Upper lobe of right lung (tissue), 1 donor: ENCODE measurements at regions not wholly inside any gene's neighbourhood (a gene's known extent, or its start where the extent isn't known, plus 50 kb on each side); places are given as distances from the start of the nearest gene placed in this dataset.

Experiments
- ATAC-seq: fragments of 200-7000 bp; cut with Tn5 transposase; one replicate; pipeline ENCODE4 v1.9.1; 2020; ENCODE audit warnings: mild to moderate bottlenecking, moderate library complexity
- DNase-seq: peaks from one replicate; pipeline ENCODE4 v3.0.0-alpha.2; 2020
- H3K27ac ChIP-seq: fragments of 200-600 bp; one replicate; pipeline ENCODE4 v1.8.0; 2022
- H3K27me3 ChIP-seq: fragments of 200-600 bp; one replicate; pipeline ENCODE4 v1.8.0; 2022; ENCODE audit warnings: mild to moderate bottlenecking
- H3K36me3 ChIP-seq: fragments of 200-600 bp; one replicate; pipeline ENCODE4 v1.8.0; 2022
- H3K4me1 ChIP-seq: fragments of 200-600 bp; one replicate; pipeline ENCODE4 v1.8.0; 2022
- H3K4me3 ChIP-seq: fragments of 200-600 bp; one replicate; pipeline ENCODE4 v1.8.0; 2022; ENCODE audit warnings: mild to moderate bottlenecking
- H3K9me3 ChIP-seq: fragments of 200-600 bp; one replicate; pipeline ENCODE4 v1.8.0; 2022
- intact Hi-C: fragments of 100-400 bp; cut with DNase I; formaldehyde crosslinking; loops from one replicate; pipeline ENCODE4 v1.11.0; 2022
- TF ChIP-seq, protein P1 (sequence below): fragments of 200-600 bp; IDR thresholded peaks from one replicate; pipeline ENCODE4 v1.8.0; 2022; ENCODE audit warnings: antibody characterized with exemption
- donor health status: DM: no; HTN: yes; CAD: no; lungs with severe emphysema.

DNA sequence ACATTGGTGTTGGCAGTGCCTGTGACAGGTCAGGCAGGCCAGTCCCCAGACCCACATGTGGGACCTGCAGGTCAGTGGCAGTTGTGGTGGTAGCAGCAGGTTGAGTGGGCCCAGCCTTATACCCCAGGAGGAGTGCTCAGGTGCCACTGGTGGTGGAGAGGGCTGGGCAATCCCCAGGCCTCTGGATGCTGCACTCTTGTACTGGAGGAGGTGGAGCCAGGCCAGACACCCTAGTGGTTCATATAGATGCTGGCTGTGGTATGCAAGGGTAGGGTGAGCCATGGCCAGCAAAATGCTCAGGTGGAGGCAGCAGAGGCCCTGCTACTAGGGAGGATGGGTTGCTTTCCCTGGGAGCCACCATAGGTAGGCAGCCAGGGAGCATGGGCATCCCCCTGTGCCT, 190.4 kb upstream of the TMPO start:
- H3K4me3 ChIP-seq = no peak overlapping the region
- intact Hi-C loops = no loop called here
- no peaks in the 10 kb centered on the region for H3K9me3 ChIP-seq
- no peaks in the 10 kb centered on the region for H3K36me3 ChIP-seq
- TF ChIP-seq, protein P1, sequence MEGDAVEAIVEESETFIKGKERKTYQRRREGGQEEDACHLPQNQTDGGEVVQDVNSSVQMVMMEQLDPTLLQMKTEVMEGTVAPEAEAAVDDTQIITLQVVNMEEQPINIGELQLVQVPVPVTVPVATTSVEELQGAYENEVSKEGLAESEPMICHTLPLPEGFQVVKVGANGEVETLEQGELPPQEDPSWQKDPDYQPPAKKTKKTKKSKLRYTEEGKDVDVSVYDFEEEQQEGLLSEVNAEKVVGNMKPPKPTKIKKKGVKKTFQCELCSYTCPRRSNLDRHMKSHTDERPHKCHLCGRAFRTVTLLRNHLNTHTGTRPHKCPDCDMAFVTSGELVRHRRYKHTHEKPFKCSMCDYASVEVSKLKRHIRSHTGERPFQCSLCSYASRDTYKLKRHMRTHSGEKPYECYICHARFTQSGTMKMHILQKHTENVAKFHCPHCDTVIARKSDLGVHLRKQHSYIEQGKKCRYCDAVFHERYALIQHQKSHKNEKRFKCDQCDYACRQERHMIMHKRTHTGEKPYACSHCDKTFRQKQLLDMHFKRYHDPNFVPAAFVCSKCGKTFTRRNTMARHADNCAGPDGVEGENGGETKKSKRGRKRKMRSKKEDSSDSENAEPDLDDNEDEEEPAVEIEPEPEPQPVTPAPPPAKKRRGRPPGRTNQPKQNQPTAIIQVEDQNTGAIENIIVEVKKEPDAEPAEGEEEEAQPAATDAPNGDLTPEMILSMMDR = no peak
- ATAC-seq (peak; percentile 21), DNase-seq (peak; percentile 46)
- no peaks in the 10 kb centered on the region for H3K27me3 ChIP-seq
- H3K27ac ChIP-seq = no peak overlapping the region
- no peaks in the 10 kb centered on the region for H3K4me1 ChIP-seq

DNA sequence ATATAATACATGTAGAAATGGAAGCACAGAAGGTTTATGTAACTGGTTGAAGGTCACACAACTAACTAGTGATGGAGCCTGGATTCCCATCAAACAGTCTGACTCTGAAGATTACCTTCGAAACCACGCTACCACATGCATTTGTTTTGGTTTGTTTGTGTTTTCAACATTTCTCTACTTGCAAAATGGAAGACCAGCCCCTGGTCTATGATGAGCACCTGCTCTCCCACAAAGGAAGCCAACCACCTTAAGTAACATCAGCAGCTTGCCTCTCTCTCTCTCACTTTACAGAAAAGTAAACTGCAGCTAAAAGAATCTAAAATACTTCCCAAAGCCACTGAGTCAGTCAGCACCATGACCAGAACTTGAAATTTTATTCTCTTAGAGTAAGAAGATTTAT, 186.9 kb upstream of the TMPO start:
- intact Hi-C loops = no loop called here
- ATAC-seq (no peak), DNase-seq (no peak)
- Histone ChIP-seq H3K4me3 (no peak overlapping the region), H3K27ac (no peak overlapping the region), H3K9me3 (no peaks in the 10 kb centered on the region), H3K27me3 (no peaks in the 10 kb centered on the region), H3K4me1 (no peaks in the 10 kb centered on the region), H3K36me3 (no peaks in the 10 kb centered on the region)
- TF ChIP-seq, protein P1 = no peak

DNA sequence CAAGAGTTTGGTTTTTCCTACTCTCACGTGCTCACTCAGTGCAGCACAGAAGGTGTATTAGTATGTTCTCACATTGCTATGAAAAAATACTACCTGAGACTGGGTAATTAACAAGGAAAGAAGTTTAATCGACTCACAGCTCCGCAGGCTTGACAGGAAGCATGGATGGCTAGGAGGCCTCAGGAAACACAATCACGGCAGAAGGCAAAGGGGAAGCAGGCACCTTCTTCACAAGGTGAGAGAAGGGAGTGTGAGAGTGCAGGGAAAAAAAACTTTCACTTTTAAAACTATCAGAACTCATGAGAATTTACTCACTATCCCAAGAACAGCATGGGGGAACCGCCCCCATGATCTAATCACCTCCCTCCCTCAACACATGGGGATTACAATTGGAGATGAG, 185.8 kb upstream of the TMPO start:
- TF ChIP-seq, protein P1 = no peak
- ATAC-seq (no peak), DNase-seq (no peak)
- Histone ChIP-seq H3K9me3 (no peaks in the 10 kb centered on the region), H3K4me3 (no peak overlapping the region), H3K36me3 (no peaks in the 10 kb centered on the region), H3K27ac (no peak overlapping the region), H3K27me3 (no peaks in the 10 kb centered on the region), H3K4me1 (no peaks in the 10 kb centered on the region)
- intact Hi-C loops = no loop called here

DNA sequence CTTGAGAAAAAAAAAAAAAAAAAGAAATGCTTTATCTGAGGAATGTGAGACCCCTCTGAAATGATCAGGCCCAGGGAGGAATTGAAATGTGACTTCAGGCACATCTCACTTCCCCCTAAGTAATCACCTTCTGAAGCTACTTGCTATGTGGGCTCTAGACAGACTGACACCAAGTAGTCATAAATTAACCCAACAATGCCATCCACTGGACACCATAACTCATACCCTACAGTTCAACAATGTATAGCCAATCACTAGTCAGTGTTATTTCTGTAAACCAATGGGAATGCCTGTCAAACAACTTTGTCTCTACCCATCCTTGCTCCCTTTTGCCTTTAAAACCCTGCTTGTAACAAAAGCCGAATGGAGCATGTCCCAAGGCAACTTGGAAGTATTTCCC, 182.7 kb upstream of the TMPO start:
- no peaks in the 10 kb centered on the region for H3K9me3 ChIP-seq
- ATAC-seq = no peak
- TF ChIP-seq, protein P1 = no peak
- H3K4me1 ChIP-seq = no peaks in the 10 kb centered on the region
- no peak overlapping the region for H3K27ac ChIP-seq
- no peak overlapping the region for H3K4me3 ChIP-seq
- H3K36me3 ChIP-seq = no peaks in the 10 kb centered on the region
- DNase-seq = no peak
- intact Hi-C loops = no loop called here
- H3K27me3 ChIP-seq = no peaks in the 10 kb centered on the region

DNA sequence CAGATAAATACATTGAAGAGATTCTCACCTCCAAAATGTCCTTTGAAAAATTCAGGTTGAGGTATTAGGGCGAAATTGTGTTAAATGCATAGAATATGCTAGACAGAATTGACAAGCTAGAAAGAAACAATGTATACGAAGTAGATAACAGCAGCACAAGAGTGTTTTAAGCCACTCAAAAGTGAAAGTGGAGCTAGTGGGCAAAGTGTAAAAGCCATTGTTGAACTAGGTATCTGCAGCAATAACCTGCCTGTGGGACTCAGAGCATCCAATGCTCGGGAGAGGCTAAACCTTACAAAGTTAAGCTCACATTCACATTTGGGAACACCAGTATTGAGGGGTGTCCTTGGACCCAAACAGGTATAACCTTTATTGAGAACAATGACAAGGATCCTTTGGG, 180.6 kb upstream of the TMPO start:
- Histone ChIP-seq H3K9me3 (no peaks in the 10 kb centered on the region), H3K27me3 (no peaks in the 10 kb centered on the region), H3K36me3 (no peaks in the 10 kb centered on the region), H3K27ac (no peak overlapping the region), H3K4me1 (no peaks in the 10 kb centered on the region), H3K4me3 (no peak overlapping the region)
- intact Hi-C loops = no loop called here
- DNase-seq (no peak), ATAC-seq (no peak)
- TF ChIP-seq, protein P1 = no peak

DNA sequence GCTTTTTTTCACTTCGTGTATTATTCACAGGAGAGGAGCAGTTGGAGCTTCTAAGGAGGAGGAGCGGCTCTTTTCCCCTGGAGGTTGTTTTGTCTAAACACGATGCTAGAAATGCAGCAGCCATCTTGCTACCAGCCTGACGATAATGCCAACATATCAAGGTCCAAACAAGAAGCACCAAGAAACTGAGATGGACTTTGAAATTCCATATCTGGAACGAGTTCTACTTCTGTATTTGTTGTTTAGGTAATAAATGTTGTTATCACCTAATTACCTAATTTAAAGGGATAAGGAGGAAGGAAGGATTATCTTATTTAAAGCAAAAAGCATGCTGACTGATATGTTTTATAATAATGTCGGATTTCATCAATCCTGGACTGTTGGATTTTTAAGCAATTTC, 174.4 kb upstream of the TMPO start:
- DNase-seq (no peak), ATAC-seq (no peak)
- Histone ChIP-seq H3K36me3 (no peaks in the 10 kb centered on the region), H3K4me3 (no peak overlapping the region), H3K9me3 (no peaks in the 10 kb centered on the region), H3K27ac (no peak overlapping the region), H3K4me1 (no peaks in the 10 kb centered on the region), H3K27me3 (no peaks in the 10 kb centered on the region)
- intact Hi-C loops = no loop called here
- TF ChIP-seq, protein P1 = no peak
